BE2C (cell line): ENCODE measurements at regions not wholly inside any gene's neighbourhood (a gene's known extent, or its start where the extent isn't known, plus 50 kb on each side); places are given as distances from the start of the nearest gene placed in this dataset.

Experiments used
- DNase-seq: peaks from one replicate; pipeline ENCODE4 v3.0.0-alpha.2; 2020
- H3K27me3 ChIP-seq: fragments of 250-450 bp; sonication (Bioruptor Pico); 2 replicates; pipeline ENCODE4 v1.5.1; 2020; ENCODE audit warnings: mild to moderate bottlenecking
- H3K36me3 ChIP-seq: fragments of 250-450 bp; sonication (Bioruptor Pico); 2 replicates; pipeline ENCODE4 v1.5.1; 2020; ENCODE audit warnings: mild to moderate bottlenecking
- H3K4me1 ChIP-seq: fragments of 250-450 bp; sonication (Bioruptor Pico); 2 replicates; pipeline ENCODE4 v1.5.1; 2020
- H3K4me3 ChIP-seq: 2 replicates; pipeline ENCODE4 v1.5.1; 2011; ENCODE audit warnings: low read depth, low read length
- H3K9me3 ChIP-seq: fragments of 250-450 bp; sonication (Bioruptor Pico); 2 replicates; pipeline ENCODE4 v1.5.1; 2020
- CTCF ChIP-seq: IDR thresholded peaks from 2 replicates; pipeline ENCODE4 v1.5.1; 2012; ENCODE audit warnings: mild to moderate bottlenecking, low read depth, low read length

GRCh38 chr11:119810478-119811232 is 81.7 kb upstream of the NECTIN1 start:
- H3K9me3 ChIP-seq: no peaks in the 10 kb centered on the region
- no peak overlapping the region for H3K4me3 ChIP-seq
- TF ChIP-seq CTCF: no peak
- H3K27me3 ChIP-seq: no peaks in the 10 kb centered on the region
- no peaks in the 10 kb centered on the region for H3K36me3 ChIP-seq
- H3K4me1 ChIP-seq: peaks cover 2% of the 10 kb centered on the region; the same call in 1 of the 2 replicates
- no peak for DNase-seq

GRCh38 chr11:119809346-119809745 is 80.3 kb upstream of the NECTIN1 start:
- Histone ChIP-seq H3K27me3 (no peaks in the 10 kb centered on the region), H3K4me1 (no peaks in the 10 kb centered on the region), H3K36me3 (no peaks in the 10 kb centered on the region), H3K4me3 (no peak overlapping the region), H3K9me3 (no peaks in the 10 kb centered on the region)
- DNase-seq: no peak
- no peak for TF ChIP-seq CTCF

- no peak overlapping the region for H3K4me3 ChIP-seq
- H3K36me3 ChIP-seq: no peaks in the 10 kb centered on the region
- DNase-seq: no peak
- H3K9me3 ChIP-seq: no peaks in the 10 kb centered on the region
- H3K4me1 ChIP-seq: no peaks in the 10 kb centered on the region
- TF ChIP-seq CTCF: no peak
- no peaks in the 10 kb centered on the region for H3K27me3 ChIP-seq
Measured at GRCh38 chr11:119808407-119809185, 79.6 kb upstream of the NECTIN1 start.

- no peaks in the 10 kb centered on the region for H3K4me1 ChIP-seq
- no peak overlapping the region for H3K4me3 ChIP-seq
- no peaks in the 10 kb centered on the region for H3K27me3 ChIP-seq
- no peak for DNase-seq
- no peaks in the 10 kb centered on the region for H3K9me3 ChIP-seq
- no peaks in the 10 kb centered on the region for H3K36me3 ChIP-seq
- TF ChIP-seq CTCF: no peak
Measured at GRCh38 chr11:119807841-119808240, 78.8 kb upstream of the NECTIN1 start.

GRCh38 chr11:119807402-119807801 is 78.4 kb upstream of the NECTIN1 start:
- TF ChIP-seq CTCF: no peak
- no peaks in the 10 kb centered on the region for H3K27me3 ChIP-seq
- DNase-seq: no peak
- no peak overlapping the region for H3K4me3 ChIP-seq
- H3K9me3 ChIP-seq: no peaks in the 10 kb centered on the region
- no peaks in the 10 kb centered on the region for H3K36me3 ChIP-seq
- H3K4me1 ChIP-seq: no peaks in the 10 kb centered on the region
